ENCODE measurements at regions not wholly inside any gene's neighbourhood (a gene's known extent, or its start where the extent isn't known, plus 50 kb on each side); places are given as distances from the start of the nearest gene placed in this dataset.

GRCh38 chr6:85810558-85810957, 167.9 kb upstream of the SYNCRIP start:
- Histone ChIP-seq H3K27ac (ENCODE audit: low read depth, low read length) (no peak overlapping the region), H3K27me3 (ENCODE audit: control insufficient read depth in 2 of 2, insufficient read depth in 2 of 2, low read length in 2 of 2) (no peaks in the 10 kb centered on the region), H3K4me1 (ENCODE audit: control insufficient read depth in 2 of 2, insufficient read depth in 2 of 2, low read length in 2 of 2) (no peaks in the 10 kb centered on the region), H3K4me3 (ENCODE audit: low read length) (no peak overlapping the region), H3K36me3 (ENCODE audit: control insufficient read depth in 2 of 3, insufficient read depth in 3 of 3, low read length in 3 of 3) (no peaks in the 10 kb centered on the region), H3K9me3 (ENCODE audit: control insufficient read depth in 2 of 3, low read length in 3 of 3) (peaks cover 0 to 20% (median 0%) of the 10 kb centered on the region in 3 experiments)
- peaks cover 0 to 29% (median 19%) of the 10 kb centered on the region in 5 donors for H3K27me3 Mint-ChIP-seq
- peaks cover 6 to 64% (median 22%) of the 10 kb centered on the region in 11 donors for H3K9me3 Mint-ChIP-seq
- H3K27ac Mint-ChIP-seq: no peak overlapping the region
- DNase-seq (no peak), ATAC-seq (no peak)
- H3K4me1 Mint-ChIP-seq: no peaks in the 10 kb centered on the region
- H3K4me3 Mint-ChIP-seq: no peak overlapping the region
- intact Hi-C loops (cut with micrococcal nuclease): no loop called here
- ChIA-PET POLR2A (no interaction called here), CTCF (no interaction called here)
- peaks cover 0 to 5% (median 4%) of the 10 kb centered on the region in 5 donors for H3K36me3 Mint-ChIP-seq

GRCh38 chr6:85803721-85804120, 161.0 kb upstream of the SYNCRIP start:
- Histone ChIP-seq H3K4me3 (ENCODE audit: low read length) (no peak overlapping the region), H3K36me3 (ENCODE audit: control insufficient read depth in 2 of 3, insufficient read depth in 3 of 3, low read length in 3 of 3) (no peaks in the 10 kb centered on the region), H3K27me3 (ENCODE audit: control insufficient read depth in 2 of 2, insufficient read depth in 2 of 2, low read length in 2 of 2) (no peaks in the 10 kb centered on the region), H3K4me1 (ENCODE audit: control insufficient read depth in 2 of 2, insufficient read depth in 2 of 2, low read length in 2 of 2) (no peaks in the 10 kb centered on the region), H3K27ac (ENCODE audit: low read depth, low read length) (no peak overlapping the region), H3K9me3 (ENCODE audit: control insufficient read depth in 2 of 3, low read length in 3 of 3) (peaks cover 0 to 12% (median 0%) of the 10 kb centered on the region in 3 experiments)
- ATAC-seq (no peak), DNase-seq (no peak)
- Mint-ChIP-seq H3K4me3 (no peak overlapping the region), H3K4me1 (no peaks in the 10 kb centered on the region), H3K27me3 (peaks cover 0 to 19% (median 15%) of the 10 kb centered on the region in 5 donors), H3K36me3 (peaks cover 0 to 4% (median 4%) of the 10 kb centered on the region in 5 donors), H3K27ac (no peak overlapping the region), H3K9me3 (peaks cover 0 to 24% (median 6%) of the 10 kb centered on the region in 11 donors)
- intact Hi-C loops (cut with micrococcal nuclease): no loop called here
- ChIA-PET CTCF (no interaction called here), POLR2A (no interaction called here)

GRCh38 chr6:85802162-85802561, 159.5 kb upstream of the SYNCRIP start:
- Histone ChIP-seq H3K36me3 (ENCODE audit: control insufficient read depth in 2 of 3, insufficient read depth in 3 of 3, low read length in 3 of 3) (no peaks in the 10 kb centered on the region), H3K4me3 (ENCODE audit: low read length) (no peak overlapping the region), H3K27me3 (ENCODE audit: control insufficient read depth in 2 of 2, insufficient read depth in 2 of 2, low read length in 2 of 2) (no peaks in the 10 kb centered on the region), H3K4me1 (ENCODE audit: control insufficient read depth in 2 of 2, insufficient read depth in 2 of 2, low read length in 2 of 2) (no peaks in the 10 kb centered on the region), H3K9me3 (ENCODE audit: control insufficient read depth in 2 of 3, low read length in 3 of 3) (no peaks in the 10 kb centered on the region), H3K27ac (ENCODE audit: low read depth, low read length) (no peak overlapping the region)
- Mint-ChIP-seq H3K36me3 (peaks cover 0 to 4% (median 4%) of the 10 kb centered on the region in 5 donors), H3K27ac (no peak overlapping the region), H3K4me3 (no peak overlapping the region), H3K4me1 (no peaks in the 10 kb centered on the region), H3K27me3 (peaks cover 0 to 24% (median 17%) of the 10 kb centered on the region in 5 donors), H3K9me3 (peaks cover 0 to 11% (median 3%) of the 10 kb centered on the region in 11 donors)
- ChIA-PET CTCF (no interaction called here), POLR2A (no interaction called here)
- no peak for ATAC-seq
- no peak for DNase-seq
- intact Hi-C loops (cut with micrococcal nuclease): no loop called here

GRCh38 chr6:85798931-85799652, 156.4 kb upstream of the SYNCRIP start:
- Histone ChIP-seq H3K27me3 (ENCODE audit: control insufficient read depth in 2 of 2, insufficient read depth in 2 of 2, low read length in 2 of 2) (peaks cover 0 to 4% of the 10 kb centered on the region in 2 donors), H3K27ac (ENCODE audit: low read depth, low read length) (no peak overlapping the region), H3K4me1 (ENCODE audit: control insufficient read depth in 2 of 2, insufficient read depth in 2 of 2, low read length in 2 of 2) (no peaks in the 10 kb centered on the region), H3K4me3 (ENCODE audit: low read length) (no peak overlapping the region), H3K9me3 (ENCODE audit: control insufficient read depth in 2 of 3, low read length in 3 of 3) (no peaks in the 10 kb centered on the region), H3K36me3 (ENCODE audit: control insufficient read depth in 2 of 3, insufficient read depth in 3 of 3, low read length in 3 of 3) (no peaks in the 10 kb centered on the region)
- no peak overlapping the region for H3K27ac Mint-ChIP-seq
- H3K4me3 Mint-ChIP-seq: no peak overlapping the region
- ChIA-PET POLR2A (interaction anchor here (0.7 kb wide), 1 partner anchor 123 kb away, joined by 5 read pairs; no protein-coding TSS in a partner anchor), CTCF (no interaction called here)
- H3K4me1 Mint-ChIP-seq: no peaks in the 10 kb centered on the region
- H3K27me3 Mint-ChIP-seq: peaks cover 0 to 24% (median 22%) of the 10 kb centered on the region in 5 donors
- DNase-seq (no peak), ATAC-seq (no peak)
- intact Hi-C loops (cut with micrococcal nuclease): no loop called here
- peaks cover 0 to 3% (median 0%) of the 10 kb centered on the region in 11 donors for H3K9me3 Mint-ChIP-seq
- H3K36me3 Mint-ChIP-seq: no peaks in the 10 kb centered on the region

- Mint-ChIP-seq H3K4me1 (no peaks in the 10 kb centered on the region), H3K27me3 (peaks cover 0 to 24% (median 22%) of the 10 kb centered on the region in 5 donors), H3K27ac (no peak overlapping the region), H3K4me3 (no peak overlapping the region), H3K9me3 (peaks cover 0 to 3% (median 0%) of the 10 kb centered on the region in 11 donors), H3K36me3 (no peaks in the 10 kb centered on the region)
- Histone ChIP-seq H3K4me1 (ENCODE audit: control insufficient read depth in 2 of 2, insufficient read depth in 2 of 2, low read length in 2 of 2) (no peaks in the 10 kb centered on the region), H3K36me3 (ENCODE audit: control insufficient read depth in 2 of 3, insufficient read depth in 3 of 3, low read length in 3 of 3) (no peaks in the 10 kb centered on the region), H3K9me3 (ENCODE audit: control insufficient read depth in 2 of 3, low read length in 3 of 3) (no peaks in the 10 kb centered on the region), H3K27ac (ENCODE audit: low read depth, low read length) (no peak overlapping the region), H3K27me3 (ENCODE audit: control insufficient read depth in 2 of 2, insufficient read depth in 2 of 2, low read length in 2 of 2) (peaks cover 0 to 4% of the 10 kb centered on the region in 2 donors), H3K4me3 (ENCODE audit: low read length) (no peak overlapping the region)
- DNase-seq (no peak), ATAC-seq (no peak)
- POLR2A ChIA-PET: no interaction called here
- intact Hi-C loops (cut with micrococcal nuclease): no loop called here
- CTCF ChIA-PET: no interaction called here
Measured at GRCh38 chr6:85797993-85798392, 155.3 kb upstream of the SYNCRIP start.

GRCh38 chr6:85795945-85796344, 153.3 kb upstream of the SYNCRIP start:
- Mint-ChIP-seq H3K27me3 (peaks cover 0 to 24% (median 23%) of the 10 kb centered on the region in 5 donors), H3K4me1 (no peaks in the 10 kb centered on the region), H3K27ac (no peak overlapping the region), H3K36me3 (no peaks in the 10 kb centered on the region), H3K9me3 (peaks cover 0 to 10% (median 4%) of the 10 kb centered on the region in 11 donors), H3K4me3 (no peak overlapping the region)
- no peaks in the 10 kb centered on the region for H3K36me3 ChIP-seq (ENCODE audit: control insufficient read depth in 2 of 3, insufficient read depth in 3 of 3, low read length in 3 of 3)
- POLR2A ChIA-PET: no interaction called here
- DNase-seq (no peak), ATAC-seq (no peak)
- no peaks in the 10 kb centered on the region for H3K4me1 ChIP-seq (ENCODE audit: control insufficient read depth in 2 of 2, insufficient read depth in 2 of 2, low read length in 2 of 2)
- CTCF ChIA-PET: no interaction called here
- peaks cover 0 to 4% of the 10 kb centered on the region in 2 donors for H3K27me3 ChIP-seq (ENCODE audit: control insufficient read depth in 2 of 2, insufficient read depth in 2 of 2, low read length in 2 of 2)
- H3K27ac ChIP-seq (ENCODE audit: low read depth, low read length): no peak overlapping the region
- H3K9me3 ChIP-seq (ENCODE audit: control insufficient read depth in 2 of 3, low read length in 3 of 3): no peaks in the 10 kb centered on the region
- H3K4me3 ChIP-seq (ENCODE audit: low read length): no peak overlapping the region
- intact Hi-C loops (cut with micrococcal nuclease): no loop called here

GRCh38 chr6:85792254-85792653, 149.6 kb upstream of the SYNCRIP start:
- Mint-ChIP-seq H3K36me3 (peaks cover 0 to 8% (median 5%) of the 10 kb centered on the region in 5 donors), H3K9me3 (peaks cover 5 to 39% (median 14%) of the 10 kb centered on the region in 11 donors), H3K27ac (no peak overlapping the region), H3K4me1 (no peaks in the 10 kb centered on the region), H3K4me3 (no peak overlapping the region), H3K27me3 (peaks cover 0 to 18% (median 17%) of the 10 kb centered on the region in 5 donors)
- DNase-seq (no peak), ATAC-seq (no peak)
- peaks cover 0 to 4% of the 10 kb centered on the region in 2 donors for H3K27me3 ChIP-seq (ENCODE audit: control insufficient read depth in 2 of 2, insufficient read depth in 2 of 2, low read length in 2 of 2)
- H3K36me3 ChIP-seq (ENCODE audit: control insufficient read depth in 2 of 3, insufficient read depth in 3 of 3, low read length in 3 of 3): no peaks in the 10 kb centered on the region
- CTCF ChIA-PET: no interaction called here
- H3K27ac ChIP-seq (ENCODE audit: low read depth, low read length): no peak overlapping the region
- POLR2A ChIA-PET: no interaction called here
- no peak overlapping the region for H3K4me3 ChIP-seq (ENCODE audit: low read length)
- intact Hi-C loops (cut with micrococcal nuclease): no loop called here
- no peaks in the 10 kb centered on the region for H3K9me3 ChIP-seq (ENCODE audit: control insufficient read depth in 2 of 3, low read length in 3 of 3)
- H3K4me1 ChIP-seq (ENCODE audit: control insufficient read depth in 2 of 2, insufficient read depth in 2 of 2, low read length in 2 of 2): no peaks in the 10 kb centered on the region
